ENCODE measurements at regions not wholly inside any gene's neighbourhood (a gene's known extent, or its start where the extent isn't known, plus 50 kb on each side); places are given as distances from the start of the nearest gene placed in this dataset.

DNA sequence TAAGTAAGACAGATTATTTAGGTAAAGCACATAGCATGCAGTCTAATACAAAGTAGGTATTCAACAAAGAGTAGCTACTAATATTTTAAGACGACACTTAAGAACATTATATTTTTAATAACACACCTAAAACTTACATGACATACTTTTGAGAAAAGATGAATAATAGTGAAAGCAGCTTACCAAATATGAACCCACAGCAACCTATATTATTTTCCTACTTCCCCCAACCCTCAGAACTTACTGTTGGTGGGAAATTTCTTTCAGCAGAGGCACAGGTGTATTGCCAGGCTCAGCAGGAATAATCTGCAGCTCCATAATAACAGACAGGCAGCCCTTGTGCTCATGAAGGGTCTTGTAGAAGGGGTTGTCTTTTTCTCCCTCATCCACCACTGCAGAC lies 498.9 kb downstream of the GLUD2 start:
- no peaks in the 10 kb centered on the region for H3K36me3 ChIP-seq
- intact Hi-C loops (cut with DNase I; ENCODE audit: low total_unique reads), result no loop called here
- TF ChIP-seq, protein P1, sequence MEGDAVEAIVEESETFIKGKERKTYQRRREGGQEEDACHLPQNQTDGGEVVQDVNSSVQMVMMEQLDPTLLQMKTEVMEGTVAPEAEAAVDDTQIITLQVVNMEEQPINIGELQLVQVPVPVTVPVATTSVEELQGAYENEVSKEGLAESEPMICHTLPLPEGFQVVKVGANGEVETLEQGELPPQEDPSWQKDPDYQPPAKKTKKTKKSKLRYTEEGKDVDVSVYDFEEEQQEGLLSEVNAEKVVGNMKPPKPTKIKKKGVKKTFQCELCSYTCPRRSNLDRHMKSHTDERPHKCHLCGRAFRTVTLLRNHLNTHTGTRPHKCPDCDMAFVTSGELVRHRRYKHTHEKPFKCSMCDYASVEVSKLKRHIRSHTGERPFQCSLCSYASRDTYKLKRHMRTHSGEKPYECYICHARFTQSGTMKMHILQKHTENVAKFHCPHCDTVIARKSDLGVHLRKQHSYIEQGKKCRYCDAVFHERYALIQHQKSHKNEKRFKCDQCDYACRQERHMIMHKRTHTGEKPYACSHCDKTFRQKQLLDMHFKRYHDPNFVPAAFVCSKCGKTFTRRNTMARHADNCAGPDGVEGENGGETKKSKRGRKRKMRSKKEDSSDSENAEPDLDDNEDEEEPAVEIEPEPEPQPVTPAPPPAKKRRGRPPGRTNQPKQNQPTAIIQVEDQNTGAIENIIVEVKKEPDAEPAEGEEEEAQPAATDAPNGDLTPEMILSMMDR (IDR thresholded peaks at IDR 0.05), result no peak
- no peak for TF ChIP-seq POLR2A (IDR thresholded peaks at IDR 0.05)
- H3K4me1 ChIP-seq, result no peaks in the 10 kb centered on the region
- H3K27ac ChIP-seq, result no peak overlapping the region
- H3K9me3 ChIP-seq, result no peaks in the 10 kb centered on the region
- H3K4me3 ChIP-seq, result no peak overlapping the region
- peaks cover 0 to 4% of the 10 kb centered on the region in 2 donors for H3K27me3 ChIP-seq
- no peak for DNase-seq

DNA sequence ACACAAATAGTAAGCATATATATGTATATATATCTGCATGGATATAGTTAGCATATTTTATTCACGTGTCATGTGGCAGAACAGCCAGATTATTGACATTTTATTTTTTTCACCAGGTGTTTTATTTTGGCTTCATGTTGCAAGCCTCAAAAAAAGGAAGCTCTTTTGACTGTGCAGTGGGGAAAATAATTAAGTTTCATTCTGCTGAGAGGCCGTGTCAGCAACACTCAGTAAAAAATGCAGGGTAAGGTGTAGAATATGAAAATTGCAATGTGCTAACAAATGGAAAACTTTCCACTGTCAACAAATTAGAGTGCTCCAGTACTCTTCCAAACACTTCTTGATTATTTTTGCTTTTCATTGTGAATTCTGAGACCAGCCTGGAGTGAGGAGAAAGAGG lies 511.5 kb downstream of the GLUD2 start:
- TF ChIP-seq, protein P1 (IDR thresholded peaks at IDR 0.05), result no peak
- no peaks in the 10 kb centered on the region for H3K27me3 ChIP-seq
- no peak overlapping the region for H3K4me3 ChIP-seq
- H3K9me3 ChIP-seq, result no peaks in the 10 kb centered on the region
- no peak for DNase-seq
- H3K36me3 ChIP-seq, result no peaks in the 10 kb centered on the region
- no peak overlapping the region for H3K27ac ChIP-seq
- intact Hi-C loops (cut with DNase I; ENCODE audit: low total_unique reads), result no loop called here
- H3K4me1 ChIP-seq, result no peaks in the 10 kb centered on the region

DNA sequence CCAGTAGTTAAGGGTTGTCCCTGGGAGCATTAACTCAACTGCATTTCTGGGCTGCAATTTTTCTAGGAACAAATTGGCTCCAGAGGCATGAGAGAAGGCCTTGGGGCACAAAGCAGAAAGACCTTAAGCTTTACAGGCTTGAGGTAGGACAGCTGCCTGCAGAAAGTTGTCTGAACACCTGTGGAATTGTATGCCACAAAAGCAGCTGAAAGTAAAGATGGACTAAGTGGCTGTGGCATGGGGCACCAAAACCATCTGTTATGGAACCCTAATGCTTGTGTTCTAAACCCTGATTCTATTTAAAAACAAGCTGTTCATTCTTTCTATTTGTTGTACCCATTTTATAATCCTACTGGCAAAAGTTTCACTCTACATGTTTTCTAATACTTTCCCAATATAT lies 515.2 kb downstream of the GLUD2 start:
- intact Hi-C loops (cut with DNase I; ENCODE audit: low total_unique reads), result no loop called here

GRCh38 chrX:121569609-121570008 lies 522.2 kb downstream of the GLUD2 start:
- Histone ChIP-seq H3K9me3 (no peaks in the 10 kb centered on the region), H3K4me3 (no peak overlapping the region), H3K36me3 (no peaks in the 10 kb centered on the region), H3K27me3 (no peaks in the 10 kb centered on the region), H3K4me1 (no peaks in the 10 kb centered on the region), H3K27ac (no peak overlapping the region)
- intact Hi-C loops (cut with DNase I; ENCODE audit: low total_unique reads), result no loop called here
- no peak for DNase-seq
- TF ChIP-seq, protein P1 (IDR thresholded peaks at IDR 0.05), result no peak
- no peak for TF ChIP-seq POLR2A (IDR thresholded peaks at IDR 0.05)

More for the DNA sequence above, 515.2 kb downstream of the GLUD2 start:
- no peak overlapping the region for H3K27ac ChIP-seq
- TF ChIP-seq POLR2A (IDR thresholded peaks at IDR 0.05), result no peak
- TF ChIP-seq, protein P1 (IDR thresholded peaks at IDR 0.05), result no peak
- no peaks in the 10 kb centered on the region for H3K9me3 ChIP-seq
- no peaks in the 10 kb centered on the region for H3K27me3 ChIP-seq
- no peaks in the 10 kb centered on the region for H3K36me3 ChIP-seq
- H3K4me3 ChIP-seq, result no peak overlapping the region
- no peaks in the 10 kb centered on the region for H3K4me1 ChIP-seq
- DNase-seq, result no peak

DNA sequence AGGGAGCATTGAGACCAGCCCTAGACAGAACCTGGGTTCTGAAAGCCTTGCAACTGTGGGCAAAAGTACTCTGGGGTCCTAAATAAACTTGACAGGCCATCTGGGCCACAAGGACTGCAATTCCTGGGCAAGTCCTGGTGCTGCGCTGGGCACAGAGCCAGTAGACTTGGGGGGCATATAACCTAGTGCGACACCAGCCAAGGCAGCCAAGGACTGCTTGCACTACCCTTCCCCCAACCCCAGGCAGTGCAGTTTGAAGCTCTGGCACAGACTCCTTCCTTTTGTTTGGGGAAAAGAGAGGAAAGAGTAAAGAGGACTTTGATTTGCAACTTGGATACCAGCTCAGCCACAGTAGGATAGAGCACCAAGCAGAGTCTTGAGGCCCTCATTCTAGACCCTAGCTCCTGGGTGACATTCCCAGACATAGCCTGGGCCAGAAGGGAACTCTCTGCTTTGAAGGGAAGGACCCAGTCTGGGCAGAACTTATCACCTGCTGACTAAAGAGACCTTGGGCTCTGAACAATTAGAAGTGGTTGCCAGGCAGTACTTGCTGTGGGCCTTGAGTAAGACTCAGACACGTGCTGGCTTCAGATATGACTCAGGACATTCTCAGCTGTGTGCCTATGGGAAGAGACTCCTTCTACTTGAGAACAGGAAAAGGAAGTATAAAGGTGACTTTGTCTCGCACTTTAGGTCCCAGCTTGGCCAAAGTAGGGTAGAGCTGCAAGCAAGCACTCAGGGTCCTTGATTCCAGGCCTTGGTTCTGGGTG lies 522.8 kb downstream of the GLUD2 start:
- intact Hi-C loops (cut with DNase I; ENCODE audit: low total_unique reads), result no loop called here
- Histone ChIP-seq H3K4me1 (no peaks in the 10 kb centered on the region), H3K27ac (no peak overlapping the region), H3K9me3 (no peaks in the 10 kb centered on the region), H3K36me3 (no peaks in the 10 kb centered on the region), H3K4me3 (no peak overlapping the region), H3K27me3 (no peaks in the 10 kb centered on the region)
- DNase-seq, result no peak
- TF ChIP-seq, protein P1 (IDR thresholded peaks at IDR 0.05), result no peak
- no peak for TF ChIP-seq POLR2A (IDR thresholded peaks at IDR 0.05)
